ENCODE measurements at regions not wholly inside any gene's neighbourhood (a gene's known extent, or its start where the extent isn't known, plus 50 kb on each side); places are given as distances from the start of the nearest gene placed in this dataset.

DNA sequence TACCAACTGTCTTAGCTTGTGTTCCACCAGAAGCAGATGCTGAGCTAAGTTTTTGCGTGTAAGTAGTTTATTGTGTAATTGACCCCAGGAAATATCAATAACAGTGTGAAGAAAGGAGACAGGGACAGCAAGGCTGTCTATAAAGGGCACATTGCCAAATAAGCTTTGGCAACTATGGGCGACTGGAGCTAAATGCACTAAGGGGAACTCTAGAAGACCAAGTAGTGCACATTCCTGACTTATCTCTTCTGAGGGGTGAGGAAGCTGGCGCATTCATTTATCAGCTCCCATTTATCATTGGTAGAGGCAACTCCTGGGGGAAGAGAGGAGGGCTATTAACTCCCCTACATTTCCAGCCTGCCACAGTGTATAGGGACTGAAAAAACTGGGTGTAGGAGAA is 135.0 kb downstream of the DLEU7 start:
- intact Hi-C loops (cut with DNase I, micrococcal nuclease) = no loop called here
- no peaks in the 10 kb centered on the region for H3K27me3 Mint-ChIP-seq
- no peak overlapping the region for H3K4me3 Mint-ChIP-seq
- H3K4me1 Mint-ChIP-seq = peaks cover under 1% of the 10 kb centered on the region
- no peak overlapping the region for H3K27ac Mint-ChIP-seq
- CTCF ChIA-PET = interaction anchor here (0.6 to 2.2 kb wide), 2 partner anchors 13 to 341 kb away, joined by 3 to 5 read pairs; no protein-coding TSS in a partner anchor
- POLR2A ChIA-PET = no interaction called here
- no peak for ATAC-seq
- no peak for DNase-seq
- no peaks in the 10 kb centered on the region for H3K36me3 Mint-ChIP-seq (ENCODE audit: low read depth)
- no peaks in the 10 kb centered on the region for H3K9me3 Mint-ChIP-seq (ENCODE audit: low read depth)

DNA sequence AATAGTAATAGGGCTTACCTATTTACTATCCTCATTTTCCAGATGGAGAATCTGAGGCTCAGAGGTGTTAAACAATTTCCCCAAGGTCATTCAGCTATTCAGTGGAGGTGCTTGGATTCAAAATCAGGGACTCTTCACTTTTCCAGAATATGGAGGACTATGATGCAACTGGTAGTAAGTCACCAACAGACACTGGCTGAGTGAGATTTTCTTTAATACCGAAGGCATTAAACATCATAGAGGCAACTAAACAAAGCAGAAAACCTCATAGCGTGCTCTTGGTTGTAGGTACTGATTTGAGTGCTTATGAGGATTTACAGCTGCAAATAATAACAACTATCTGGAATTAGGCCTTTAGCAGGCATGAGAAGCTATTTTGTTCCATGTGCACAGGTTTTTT is 134.4 kb downstream of the DLEU7 start:
- H3K27ac Mint-ChIP-seq = no peak overlapping the region
- no peak overlapping the region for H3K4me3 Mint-ChIP-seq
- H3K9me3 Mint-ChIP-seq (ENCODE audit: low read depth) = no peaks in the 10 kb centered on the region
- no peaks in the 10 kb centered on the region for H3K27me3 Mint-ChIP-seq
- POLR2A ChIA-PET = no interaction called here
- no peak for DNase-seq
- H3K36me3 Mint-ChIP-seq (ENCODE audit: low read depth) = no peaks in the 10 kb centered on the region
- intact Hi-C loops (cut with DNase I, micrococcal nuclease) = no loop called here
- H3K4me1 Mint-ChIP-seq = peaks cover 7% of the 10 kb centered on the region
- ATAC-seq = no peak
- CTCF ChIA-PET = interaction anchor here (0.6 to 2.2 kb wide), 2 partner anchors 14 to 406 kb away, joined by 3 to 5 read pairs; no protein-coding TSS in a partner anchor

DNA sequence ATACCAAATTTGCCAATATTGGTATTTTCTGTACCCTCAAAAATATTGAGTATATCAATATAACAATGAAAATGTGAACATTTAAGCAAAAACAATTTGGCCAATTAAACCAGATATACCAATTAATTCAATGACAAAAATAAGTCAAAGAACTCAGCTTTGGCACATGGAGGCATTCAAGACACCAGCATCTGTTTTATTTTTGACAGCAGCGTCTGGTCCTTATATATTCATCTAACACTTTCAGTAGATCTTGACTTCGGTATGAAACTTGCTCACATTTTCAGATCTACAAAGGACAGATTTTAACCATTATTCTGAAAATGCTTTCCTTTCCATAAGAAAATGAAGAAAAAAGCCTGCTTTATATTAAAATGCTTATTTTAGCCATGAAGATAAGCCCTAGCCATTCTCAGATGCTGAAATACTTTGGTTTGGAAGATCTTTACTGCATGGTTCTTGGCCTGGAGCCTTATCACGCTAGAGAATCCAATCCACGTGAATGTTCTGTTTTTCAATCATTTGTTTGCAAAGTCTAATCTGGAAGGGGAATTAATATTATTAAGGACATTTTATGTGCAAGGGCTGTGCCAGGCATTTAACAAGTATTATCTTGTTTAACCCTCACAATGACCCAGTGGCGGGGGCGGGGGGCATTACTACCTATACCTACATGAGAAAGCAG is 132.2 kb downstream of the DLEU7 start:
- ChIA-PET POLR2A (no interaction called here), CTCF (interaction anchor here (0.6 to 0.7 kb wide), 2 partner anchors 23 to 256 kb away, joined by 3 read pairs; no protein-coding TSS in a partner anchor)
- H3K4me1 Mint-ChIP-seq = peaks cover 11% of the 10 kb centered on the region
- intact Hi-C loops (cut with DNase I, micrococcal nuclease) = no loop called here
- no peak overlapping the region for H3K27ac Mint-ChIP-seq
- ATAC-seq = no peak
- no peaks in the 10 kb centered on the region for H3K27me3 Mint-ChIP-seq
- no peaks in the 10 kb centered on the region for H3K9me3 Mint-ChIP-seq (ENCODE audit: low read depth)
- no peaks in the 10 kb centered on the region for H3K36me3 Mint-ChIP-seq (ENCODE audit: low read depth)
- no peak for DNase-seq
- H3K4me3 Mint-ChIP-seq = no peak overlapping the region

DNA sequence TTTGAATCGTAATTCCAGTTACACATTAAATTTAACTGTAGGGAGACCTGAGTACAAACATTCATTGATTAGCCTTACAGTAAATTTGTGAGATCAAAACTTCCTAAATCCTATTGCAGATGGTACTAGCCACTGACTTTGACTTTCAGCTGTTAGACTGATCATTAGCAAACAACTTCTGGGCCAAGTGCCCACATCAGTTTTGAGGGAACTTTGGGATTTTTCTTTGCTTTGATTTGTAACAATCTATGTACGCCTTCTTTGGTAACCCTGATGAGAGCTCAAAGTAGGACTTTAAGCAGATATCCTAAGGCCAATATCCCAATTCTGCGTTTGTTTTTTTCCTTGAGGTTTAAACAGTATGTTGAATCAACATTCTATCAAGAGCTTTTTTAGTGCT is 131.5 kb downstream of the DLEU7 start:
- Mint-ChIP-seq H3K27ac (no peak overlapping the region), H3K4me1 (peaks cover 11% of the 10 kb centered on the region), H3K36me3 (ENCODE audit: low read depth) (no peaks in the 10 kb centered on the region), H3K4me3 (no peak overlapping the region), H3K27me3 (no peaks in the 10 kb centered on the region), H3K9me3 (ENCODE audit: low read depth) (no peaks in the 10 kb centered on the region)
- POLR2A ChIA-PET = no interaction called here
- DNase-seq = no peak
- ATAC-seq = no peak
- intact Hi-C loops (cut with DNase I, micrococcal nuclease) = no loop called here
- CTCF ChIA-PET = no interaction called here

DNA sequence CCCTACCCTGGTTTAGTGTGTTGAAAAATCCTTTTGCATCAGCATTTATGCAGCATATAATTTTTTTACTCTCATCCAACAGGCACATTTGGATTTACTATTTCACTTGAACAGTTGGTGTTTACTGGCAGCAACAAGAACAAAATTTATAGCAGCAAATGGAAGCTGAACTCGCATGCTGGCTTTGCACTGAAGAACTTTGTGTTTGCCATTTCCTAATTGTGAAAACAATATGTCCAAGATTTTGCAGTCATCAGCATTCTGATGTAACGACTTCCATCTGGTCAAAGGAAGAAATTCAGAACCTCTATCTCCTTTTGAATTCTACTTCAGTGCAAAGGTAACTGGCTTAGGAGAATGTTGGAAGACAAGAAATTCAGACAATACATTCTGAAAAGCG is 131.0 kb downstream of the DLEU7 start:
- Mint-ChIP-seq H3K27ac (no peak overlapping the region), H3K4me1 (peaks cover 11% of the 10 kb centered on the region), H3K4me3 (no peak overlapping the region), H3K27me3 (no peaks in the 10 kb centered on the region), H3K36me3 (ENCODE audit: low read depth) (no peaks in the 10 kb centered on the region), H3K9me3 (ENCODE audit: low read depth) (no peaks in the 10 kb centered on the region)
- intact Hi-C loops (cut with DNase I, micrococcal nuclease) = no loop called here
- ChIA-PET CTCF (no interaction called here), POLR2A (no interaction called here)
- ATAC-seq (no peak), DNase-seq (no peak)

GRCh38 chr13:50712881-50713280 is 130.6 kb downstream of the DLEU7 start:
- DNase-seq (no peak), ATAC-seq (no peak)
- Mint-ChIP-seq H3K4me3 (no peak overlapping the region), H3K27me3 (no peaks in the 10 kb centered on the region), H3K27ac (no peak overlapping the region), H3K36me3 (ENCODE audit: low read depth) (no peaks in the 10 kb centered on the region), H3K9me3 (ENCODE audit: low read depth) (no peaks in the 10 kb centered on the region), H3K4me1 (peaks cover 11% of the 10 kb centered on the region)
- CTCF ChIA-PET = no interaction called here
- intact Hi-C loops (cut with DNase I, micrococcal nuclease) = no loop called here
- POLR2A ChIA-PET = no interaction called here

DNA sequence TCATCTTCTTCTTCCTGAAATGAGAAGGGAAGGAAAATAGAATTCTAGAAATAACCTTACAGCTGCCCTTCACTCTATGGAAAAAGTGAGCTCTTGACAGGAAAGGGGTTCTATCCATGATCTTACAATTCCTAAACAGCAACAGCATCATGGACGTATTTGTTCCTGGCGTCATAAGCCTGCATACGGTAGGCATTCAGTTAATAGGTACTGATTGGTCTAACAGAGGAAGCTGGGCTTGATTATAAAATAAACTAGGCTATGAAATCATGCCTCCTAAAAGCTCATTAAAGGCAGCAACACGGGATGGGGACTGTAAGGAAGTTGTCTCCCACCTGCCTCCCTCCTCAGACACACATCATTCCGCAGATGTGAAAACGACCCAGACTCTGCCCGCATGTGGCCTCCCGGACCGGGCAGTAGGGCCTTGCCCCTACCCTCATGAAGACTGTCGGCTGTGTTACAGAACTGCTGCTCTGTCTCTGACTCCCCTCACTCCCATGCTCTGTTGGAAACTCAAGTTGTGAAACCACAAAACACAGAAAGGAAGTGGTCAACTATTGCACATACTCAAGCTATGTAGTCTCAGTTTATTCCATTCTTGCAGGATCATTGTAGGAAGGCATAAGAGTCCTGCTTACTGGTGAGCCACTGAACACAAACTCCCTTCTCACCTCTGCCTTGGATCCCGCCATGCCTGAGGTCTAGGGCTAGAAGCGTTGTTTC is 129.8 kb downstream of the DLEU7 start:
- no peaks in the 10 kb centered on the region for H3K9me3 Mint-ChIP-seq (ENCODE audit: low read depth)
- DNase-seq (peak; percentile 11), ATAC-seq (peak; percentile 85)
- ChIA-PET CTCF (interaction anchor here (0.6 kb wide), 1 partner anchor 10 kb away, joined by 3 read pairs; no protein-coding TSS in a partner anchor), POLR2A (interaction anchor here (0.6 kb wide), 1 partner anchor 69 kb away, joined by 3 read pairs; no protein-coding TSS in a partner anchor)
- peaks cover 11% of the 10 kb centered on the region for H3K4me1 Mint-ChIP-seq
- intact Hi-C loops (cut with DNase I, micrococcal nuclease) = no loop called here
- peak overlapping the region; percentile 21 for H3K27ac Mint-ChIP-seq
- no peak overlapping the region for H3K4me3 Mint-ChIP-seq
- H3K27me3 Mint-ChIP-seq = no peaks in the 10 kb centered on the region
- no peaks in the 10 kb centered on the region for H3K36me3 Mint-ChIP-seq (ENCODE audit: low read depth)

- Mint-ChIP-seq H3K4me1 (peaks cover 11% of the 10 kb centered on the region), H3K4me3 (no peak overlapping the region), H3K27me3 (no peaks in the 10 kb centered on the region), H3K36me3 (ENCODE audit: low read depth) (no peaks in the 10 kb centered on the region), H3K9me3 (ENCODE audit: low read depth) (no peaks in the 10 kb centered on the region), H3K27ac (no peak overlapping the region)
- ChIA-PET CTCF (no interaction called here), POLR2A (no interaction called here)
- intact Hi-C loops (cut with DNase I, micrococcal nuclease) = no loop called here
- DNase-seq (no peak), ATAC-seq (no peak)
These were observed 128.6 kb downstream of the DLEU7 start for GRCh38 chr13:50714891-50715290.

GRCh38 chr13:50715402-50716146 is 127.9 kb downstream of the DLEU7 start:
- H3K4me3 Mint-ChIP-seq = no peak overlapping the region
- H3K36me3 Mint-ChIP-seq (ENCODE audit: low read depth) = no peaks in the 10 kb centered on the region
- ATAC-seq = no peak
- ChIA-PET POLR2A (no interaction called here), CTCF (no interaction called here)
- H3K27me3 Mint-ChIP-seq = no peaks in the 10 kb centered on the region
- intact Hi-C loops (cut with DNase I, micrococcal nuclease) = no loop called here
- H3K27ac Mint-ChIP-seq = no peak overlapping the region
- peaks cover 11% of the 10 kb centered on the region for H3K4me1 Mint-ChIP-seq
- H3K9me3 Mint-ChIP-seq (ENCODE audit: low read depth) = no peaks in the 10 kb centered on the region
- no peak for DNase-seq

GRCh38 chr13:50720861-50721671 is 122.4 kb downstream of the DLEU7 start:
- H3K27me3 Mint-ChIP-seq = peaks cover 3% of the 10 kb centered on the region
- H3K9me3 Mint-ChIP-seq (ENCODE audit: low read depth) = no peaks in the 10 kb centered on the region
- H3K36me3 Mint-ChIP-seq (ENCODE audit: low read depth) = no peaks in the 10 kb centered on the region
- no peak overlapping the region for H3K27ac Mint-ChIP-seq
- ChIA-PET CTCF (no interaction called here), POLR2A (no interaction called here)
- no peaks in the 10 kb centered on the region for H3K4me1 Mint-ChIP-seq
- no peak overlapping the region for H3K4me3 Mint-ChIP-seq
- DNase-seq (no peak), ATAC-seq (no peak)
- intact Hi-C loops (cut with DNase I, micrococcal nuclease) = no loop called here

DNA sequence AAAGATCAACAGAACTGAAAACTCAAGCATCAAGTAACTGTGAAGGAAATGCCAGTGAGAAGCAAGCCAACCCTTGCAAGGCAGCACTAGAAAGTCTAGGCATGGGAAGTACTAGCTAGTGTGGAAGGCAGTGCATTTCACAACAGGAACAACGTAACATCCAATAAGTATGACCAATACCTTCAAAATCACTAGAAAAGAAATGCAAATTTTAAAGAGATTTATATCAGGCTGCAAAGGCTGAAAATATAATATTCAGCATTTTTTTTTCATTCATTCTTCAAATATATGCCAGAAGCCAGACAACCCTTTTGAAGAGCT is 121.9 kb downstream of the DLEU7 start:
- intact Hi-C loops (cut with DNase I, micrococcal nuclease) = no loop called here
- ChIA-PET POLR2A (no interaction called here), CTCF (no interaction called here)
- Mint-ChIP-seq H3K4me3 (no peak overlapping the region), H3K27ac (no peak overlapping the region), H3K9me3 (ENCODE audit: low read depth) (no peaks in the 10 kb centered on the region), H3K36me3 (ENCODE audit: low read depth) (no peaks in the 10 kb centered on the region), H3K27me3 (peaks cover 3% of the 10 kb centered on the region), H3K4me1 (no peaks in the 10 kb centered on the region)
- ATAC-seq (no peak), DNase-seq (no peak)

All from activated CD4-positive, alpha-beta T cell treated with anti-CD3 and anti-CD28 coated beads for 36 hours (primary cell).